GM04504 (cell line): ENCODE measurements at regions not wholly inside any gene's neighbourhood (a gene's known extent, or its start where the extent isn't known, plus 50 kb on each side); places are given as distances from the start of the nearest gene placed in this dataset.
A peak's percentile ranks its signal among the peaks of the same experiment; 100 is the strongest.

Experiments
- DNase-seq: peaks from one replicate; pipeline ENCODE4 v3.0.0-alpha.2; 2012; ENCODE audit warnings: low read depth

DNA sequence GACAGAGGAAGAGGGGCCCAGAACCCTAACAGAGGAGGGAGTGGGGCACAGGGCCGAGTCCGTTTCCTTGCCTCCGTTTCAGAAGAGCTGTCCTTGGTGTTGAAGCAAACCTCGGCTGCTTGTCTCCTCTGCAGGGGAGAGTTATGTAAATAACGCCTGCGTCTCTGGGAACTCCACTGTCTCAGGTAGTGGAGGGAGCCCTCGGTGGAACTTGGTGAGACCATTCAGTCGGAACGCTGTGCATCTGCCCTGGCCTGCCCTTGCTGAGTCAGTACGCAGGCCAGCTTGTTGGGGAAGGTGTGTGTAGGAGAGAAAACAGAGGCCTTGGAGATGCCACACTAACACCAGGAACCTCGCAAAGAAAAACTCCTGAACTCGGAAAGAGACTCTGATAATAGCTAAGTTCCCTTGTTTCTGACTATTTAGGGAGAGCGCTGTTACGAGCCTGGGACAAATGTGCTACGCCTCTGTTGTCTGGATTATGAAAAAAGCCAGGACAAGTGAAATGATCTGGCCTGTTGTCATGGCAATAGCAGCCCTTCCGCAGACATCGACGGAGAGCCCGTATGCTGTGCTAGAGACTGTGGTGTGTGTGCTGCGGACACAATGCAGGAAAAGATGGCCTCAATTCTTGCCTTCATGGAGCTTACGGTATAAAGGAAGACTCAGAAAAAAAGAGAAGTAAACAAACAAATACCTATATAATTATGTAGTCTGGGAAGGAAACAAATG, 94.6 kb upstream of the AKT3 start:
- DNase-seq, result no peak

- no peak for DNase-seq
These were observed 93.8 kb upstream of the AKT3 start for GRCh38 chr1:243943671-243944428.

DNA sequence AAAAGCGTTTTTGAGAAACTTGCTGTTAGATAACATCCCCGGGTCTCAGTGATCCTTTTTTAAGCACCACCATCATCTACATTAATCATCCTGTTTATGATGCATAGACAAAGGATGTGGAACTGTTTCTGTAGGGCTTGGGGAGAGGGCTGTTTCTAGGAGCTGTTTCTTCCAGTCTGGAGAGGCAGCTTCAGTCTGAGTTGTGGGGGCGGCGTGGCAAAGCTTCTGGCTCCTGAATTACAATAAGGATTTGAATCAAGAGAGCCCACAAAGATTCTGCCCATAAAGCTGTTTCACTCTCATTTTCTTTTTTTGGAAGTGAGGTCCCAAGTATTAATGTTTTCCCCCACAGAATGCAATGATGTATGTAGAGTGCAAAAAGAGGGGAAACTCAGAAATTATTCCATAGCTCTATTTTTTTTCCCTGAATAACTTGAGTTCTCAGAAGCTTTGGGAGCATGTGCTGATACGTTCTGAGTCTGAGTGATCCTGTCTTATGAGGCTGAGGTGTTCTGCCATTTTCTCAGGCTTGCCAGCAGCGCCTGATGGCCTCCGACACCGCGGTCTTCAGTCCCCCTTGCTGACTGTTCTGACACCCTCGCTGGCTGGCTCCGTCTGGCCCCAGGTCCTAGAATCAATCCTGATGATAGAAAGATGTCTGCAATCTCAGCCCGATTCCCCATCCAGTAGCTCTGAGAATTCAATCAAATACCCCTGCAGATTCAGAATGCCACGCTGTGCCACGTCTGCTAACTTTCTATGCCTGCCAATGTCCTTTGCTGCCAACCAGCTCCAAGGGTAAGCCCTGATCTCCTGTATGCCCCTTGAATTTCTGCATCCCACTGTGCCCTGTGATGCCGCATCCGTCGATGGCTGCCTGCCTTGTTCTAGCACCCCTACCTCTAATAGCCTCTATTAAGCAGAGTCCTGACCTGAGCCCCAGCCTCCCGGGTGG, 92.4 kb upstream of the AKT3 start:
- no peak for DNase-seq

DNA sequence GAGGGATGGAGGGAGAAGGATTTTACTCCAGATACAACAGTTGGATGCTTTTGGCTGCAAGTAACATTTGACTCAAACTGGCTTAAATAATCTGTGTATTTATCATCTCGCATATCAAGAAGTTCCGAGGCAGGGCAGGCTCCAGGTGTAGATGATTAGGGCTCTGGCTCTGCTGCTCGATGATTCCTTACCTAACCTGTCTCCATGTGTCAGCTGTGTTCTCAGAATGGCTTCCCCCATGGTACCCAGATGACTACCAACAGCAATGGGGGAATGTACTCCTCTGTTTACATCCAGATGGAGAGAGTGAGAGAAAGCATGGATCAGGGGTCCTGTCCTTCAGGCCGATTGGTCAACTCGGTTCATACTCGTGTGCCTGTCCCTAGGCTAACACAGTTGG, 90.4 kb upstream of the AKT3 start:
- DNase-seq, result no peak

- DNase-seq, result no peak
These were observed 89.3 kb upstream of the AKT3 start for GRCh38 chr1:243939167-243939848.

GRCh38 chr1:243938208-243938607, 88.2 kb upstream of the AKT3 start:
- DNase-seq, result no peak

- no peak for DNase-seq
These were observed 83.5 kb upstream of the AKT3 start for GRCh38 chr1:243933495-243933894.

DNA sequence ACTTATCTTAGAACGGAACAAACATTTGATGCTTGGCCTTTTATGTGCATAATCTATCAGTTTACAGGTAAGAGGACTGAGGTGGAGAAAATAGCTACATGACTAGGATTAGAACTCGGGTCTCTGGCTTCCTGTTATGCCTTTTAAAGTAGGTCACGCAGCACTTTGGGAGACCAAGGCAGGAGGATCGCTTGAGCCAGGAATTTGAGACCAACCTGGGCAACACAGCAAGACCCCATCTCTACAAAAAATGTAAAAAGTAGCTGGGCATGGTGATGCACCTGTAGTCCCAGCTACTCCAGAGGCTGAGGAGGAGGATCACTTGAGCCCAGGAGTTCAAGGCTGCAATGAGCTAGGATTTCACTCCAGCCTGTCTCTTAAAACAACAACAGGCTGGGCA, 81.9 kb upstream of the AKT3 start:
- no peak for DNase-seq

DNA sequence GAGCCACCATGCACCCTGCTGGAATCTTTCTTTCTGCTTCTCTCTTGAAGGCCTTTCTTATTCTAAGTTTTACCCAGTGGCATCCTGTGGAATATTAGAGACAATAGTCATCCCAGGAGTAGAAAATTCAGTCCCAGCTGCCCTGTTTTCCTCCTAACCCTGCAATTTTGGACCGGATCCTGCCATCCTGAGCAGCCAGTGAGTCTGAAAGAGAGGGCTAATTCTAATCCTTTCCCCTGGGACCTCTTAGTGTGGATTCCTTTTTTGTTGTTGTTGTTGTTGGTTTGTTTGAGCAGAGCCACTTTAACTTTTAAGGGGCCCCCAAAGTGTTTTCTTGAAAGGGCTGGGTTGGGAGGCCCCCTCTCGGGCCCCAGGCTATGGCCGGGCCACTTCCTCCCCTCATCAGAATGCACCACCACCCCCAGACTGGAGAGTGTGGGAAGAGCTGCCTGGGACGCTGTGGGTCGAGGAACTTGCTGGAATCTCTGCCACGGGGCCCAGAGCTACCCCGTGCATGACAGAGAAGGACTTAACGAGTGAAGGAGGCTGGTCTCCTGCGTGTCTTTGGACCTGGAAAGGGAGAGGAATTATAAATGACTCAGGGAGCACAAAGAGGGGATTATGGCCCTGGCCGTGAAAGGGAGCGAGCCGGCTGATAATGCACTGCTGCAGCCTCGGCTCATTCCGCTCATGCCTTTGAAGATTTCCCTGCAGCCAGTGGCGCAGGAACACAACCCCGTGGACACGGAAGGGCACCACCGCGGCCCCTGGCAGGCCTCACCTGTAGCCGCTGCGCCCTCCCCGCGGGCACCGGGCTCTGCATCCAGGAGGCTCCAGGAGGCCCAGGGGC, 81.0 kb upstream of the AKT3 start:
- DNase-seq, result no peak

DNA sequence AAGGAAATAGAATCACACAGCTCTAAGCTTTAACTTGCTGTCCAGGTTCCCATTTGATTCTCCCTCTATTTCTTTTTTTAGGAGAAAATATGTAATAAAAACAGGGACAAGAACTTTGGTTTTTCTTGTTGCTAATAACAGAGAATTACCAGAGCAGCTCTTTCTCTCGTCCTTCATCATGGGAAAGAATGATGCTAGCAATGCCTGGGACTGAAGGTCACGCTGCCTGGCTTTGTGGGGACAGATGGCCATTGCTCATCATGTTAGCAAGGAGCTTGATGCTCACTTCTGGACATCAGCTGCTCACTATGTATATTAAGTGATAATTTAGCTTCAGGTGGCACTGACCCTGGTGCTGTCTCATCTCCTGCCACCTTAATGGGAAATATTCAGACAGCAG, 77.3 kb upstream of the AKT3 start:
- DNase-seq, result no peak

- peak; percentile 62 for DNase-seq
These were observed 76.8 kb upstream of the AKT3 start for GRCh38 chr1:243926803-243927245.

DNA sequence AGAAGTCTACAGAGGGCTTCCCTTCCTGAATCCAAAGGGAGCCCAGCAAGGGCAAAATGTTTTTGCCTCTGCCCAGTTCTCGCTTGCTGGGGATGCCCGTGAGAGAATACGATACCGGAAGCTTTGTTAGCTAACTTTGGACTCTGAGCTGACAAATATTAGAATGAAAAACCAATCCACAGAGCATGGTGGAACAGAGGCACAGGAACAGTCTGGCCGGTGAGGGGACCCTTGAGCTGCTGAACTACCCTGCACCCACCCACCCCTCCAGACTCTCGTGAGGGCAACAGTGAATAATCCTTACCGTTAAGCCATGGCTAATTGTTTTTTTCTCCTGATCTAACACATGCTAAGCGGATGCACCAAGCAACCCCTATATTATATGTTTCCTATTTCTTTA, 76.3 kb upstream of the AKT3 start:
- no peak for DNase-seq

DNA sequence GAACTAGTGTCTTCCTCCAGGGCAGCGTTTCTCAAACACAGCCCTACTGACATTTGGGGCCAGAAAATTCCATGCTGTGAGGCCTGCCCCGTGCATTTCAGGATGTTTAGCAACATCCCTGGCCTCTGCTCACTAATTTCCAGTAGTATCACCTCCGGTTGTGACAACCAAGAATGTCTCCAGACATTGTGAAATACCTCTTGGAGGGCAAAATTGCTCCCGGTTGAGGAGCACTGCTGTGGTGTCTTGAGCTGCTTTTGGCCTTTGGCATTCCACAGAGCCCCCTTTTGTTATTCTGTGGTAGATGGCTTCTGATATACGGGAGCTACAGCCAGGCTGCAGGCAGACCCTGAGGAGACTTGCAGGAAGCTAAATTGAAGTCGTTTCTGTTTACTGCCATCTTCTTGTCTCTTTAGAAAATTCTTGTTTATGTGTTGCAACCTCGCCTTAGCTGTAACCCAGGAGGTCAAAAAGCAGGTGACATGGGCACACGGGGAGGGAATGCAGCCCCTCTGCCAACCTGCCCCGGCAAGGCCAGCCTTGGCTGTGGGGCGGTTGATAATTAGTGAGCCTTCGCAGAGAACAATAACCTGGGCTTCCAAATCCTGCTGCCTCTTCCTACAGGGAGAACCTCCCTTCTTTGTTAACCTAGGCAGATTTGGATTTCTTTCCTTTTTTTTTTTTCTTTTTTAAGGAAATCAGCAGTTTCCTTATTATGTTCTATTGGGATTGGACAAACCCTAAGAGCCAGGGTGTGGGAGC, 74.7 kb upstream of the AKT3 start:
- no peak for DNase-seq

DNA sequence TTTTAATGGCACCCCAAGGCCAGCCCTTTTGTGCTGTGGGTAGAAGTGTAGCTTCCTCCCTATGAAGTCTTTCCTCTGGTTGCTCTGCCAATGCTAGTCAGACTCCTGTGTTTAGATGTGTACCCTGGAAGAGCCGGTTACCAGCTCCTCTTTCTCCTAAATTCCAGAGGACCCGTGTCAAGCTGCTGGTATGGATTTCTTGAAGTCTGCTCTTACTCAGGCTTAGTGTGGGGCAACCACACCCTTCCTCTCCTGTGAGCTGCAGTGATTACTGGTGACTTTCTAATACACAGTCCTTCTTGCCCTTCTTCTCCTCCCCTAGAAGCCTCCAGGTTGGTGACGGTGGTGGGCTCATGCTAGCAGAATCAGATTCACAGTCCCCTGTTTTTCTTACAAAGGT, 74.1 kb upstream of the AKT3 start:
- DNase-seq, result peak; percentile 41

DNA sequence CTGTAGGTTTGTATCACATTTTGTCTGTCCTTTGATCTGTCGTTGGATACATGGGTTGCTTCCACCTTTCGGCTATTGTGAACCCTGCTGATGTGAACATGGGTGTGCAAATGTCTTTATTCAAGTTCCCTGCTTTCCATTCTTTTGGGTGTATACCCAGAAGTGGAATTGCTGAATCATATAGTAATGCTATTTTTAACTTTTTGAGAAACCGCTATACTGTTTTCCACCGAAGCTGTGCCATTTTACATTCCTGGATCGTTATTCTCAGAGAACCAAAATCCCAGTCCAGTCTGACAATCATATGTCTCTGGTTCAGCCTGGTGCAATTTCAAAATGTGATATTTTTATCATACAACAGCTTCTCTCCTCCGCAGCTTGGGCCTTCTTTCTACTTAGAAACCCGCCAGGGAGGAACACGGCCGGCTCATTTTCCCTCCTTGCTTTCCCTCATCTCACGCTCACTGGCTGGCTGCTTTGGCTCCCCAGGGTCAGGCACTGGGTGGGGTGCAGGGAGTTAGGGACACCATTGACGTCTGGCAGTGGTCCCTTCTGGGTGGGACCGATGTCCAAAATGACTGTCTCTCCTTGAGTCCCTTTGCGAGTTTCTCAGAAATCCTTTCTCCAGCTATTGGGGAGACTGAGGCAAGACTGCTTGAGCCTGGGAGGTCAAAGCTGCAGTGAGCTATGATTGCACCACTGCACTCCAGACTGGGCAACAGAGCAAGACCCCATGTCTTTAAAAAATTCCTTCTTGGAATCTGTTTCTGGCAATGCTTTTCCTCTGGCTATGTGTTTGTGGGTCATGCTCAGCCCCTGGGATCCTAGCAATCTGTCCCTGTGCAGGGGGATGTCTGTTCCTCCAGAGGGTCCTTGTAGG, 73.5 kb upstream of the AKT3 start:
- DNase-seq, result no peak

DNA sequence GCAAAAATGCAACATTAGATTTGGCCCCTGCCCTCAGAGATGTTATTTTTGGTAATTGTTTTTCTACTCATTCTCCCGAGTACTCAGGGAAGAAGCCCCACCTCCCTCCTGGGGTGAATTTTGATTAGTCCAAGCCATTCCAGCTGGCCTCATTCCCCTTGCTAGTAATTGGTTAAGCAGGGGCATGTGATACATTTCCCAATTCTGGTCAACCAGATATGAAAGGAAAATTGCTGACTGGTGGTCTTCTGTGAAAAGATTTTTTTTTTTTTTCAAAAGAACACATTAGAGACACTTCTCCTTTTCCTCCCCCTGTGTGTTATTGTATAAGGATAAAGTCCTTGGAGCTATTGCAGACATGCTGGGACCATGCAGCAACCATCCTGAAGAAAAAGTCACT, 71.1 kb upstream of the AKT3 start:
- DNase-seq, result no peak

DNA sequence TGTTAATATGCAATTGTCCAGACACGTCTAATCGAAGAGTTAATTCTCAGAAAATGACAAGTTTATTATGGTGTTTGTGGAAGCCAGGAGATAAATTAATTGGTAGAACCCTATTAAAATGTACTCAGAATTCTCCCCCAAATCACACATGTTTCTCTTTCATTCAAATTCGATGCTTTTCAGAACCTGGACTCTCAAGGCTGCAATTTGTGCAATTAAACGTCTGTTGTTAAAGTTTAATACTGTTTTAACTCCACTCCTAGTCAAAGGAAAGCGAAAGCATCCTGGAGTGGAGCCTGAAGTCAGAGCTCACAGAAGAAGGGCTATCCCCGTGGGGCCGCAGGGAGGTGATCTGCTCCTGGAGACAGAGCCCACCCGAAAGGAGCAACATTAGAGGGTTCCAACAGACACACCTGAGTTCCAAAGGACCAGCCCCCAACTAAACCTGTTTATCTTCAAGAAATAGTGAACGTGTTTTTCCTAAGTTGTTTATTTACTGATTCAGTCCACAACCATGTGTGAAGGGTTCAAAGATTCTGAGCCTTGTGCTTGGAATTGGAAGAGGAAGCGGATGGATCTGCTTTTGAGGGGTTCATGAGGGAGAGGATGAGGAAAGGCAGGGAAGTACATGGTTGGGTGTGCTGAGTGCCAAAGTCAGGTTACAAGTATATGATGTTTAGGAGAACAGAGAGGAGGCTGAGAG, 68.0 kb upstream of the AKT3 start:
- DNase-seq, result no peak

DNA sequence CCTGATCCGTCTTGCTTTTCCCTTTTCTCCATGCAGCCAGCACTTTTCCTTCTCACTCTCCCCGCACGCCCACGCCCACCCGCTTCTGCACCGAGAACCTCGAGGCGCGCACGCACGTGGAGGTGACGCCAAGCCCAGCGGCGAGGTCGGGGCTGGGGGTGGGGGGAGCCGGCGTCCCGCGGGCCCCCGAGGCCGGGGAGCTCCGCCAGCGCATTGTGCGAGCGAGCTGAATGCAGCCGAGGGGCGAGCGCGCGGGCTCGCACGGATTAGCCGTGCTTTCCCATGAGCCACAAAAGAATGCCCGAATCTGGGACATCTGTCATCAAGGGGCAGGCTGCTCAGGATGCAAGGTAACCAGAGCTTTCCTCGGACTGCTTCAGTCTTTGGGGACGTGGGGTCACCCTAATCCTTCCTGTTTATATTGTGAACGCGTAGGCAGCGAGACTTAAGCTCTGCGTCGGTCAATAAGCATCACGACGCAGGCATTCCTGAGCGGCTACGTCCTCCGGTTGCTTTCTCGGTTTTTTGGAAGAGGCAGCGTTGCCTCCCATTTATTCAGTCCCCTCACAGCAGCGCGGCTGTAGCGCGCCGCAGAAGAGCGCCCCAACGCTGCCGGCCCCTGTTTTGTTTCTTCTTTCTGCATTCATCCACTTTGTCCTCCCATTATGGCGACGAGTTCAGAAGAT, 67.3 kb upstream of the AKT3 start:
- peak; percentile 45 for DNase-seq
